WTC11 (cell line): ENCODE measurements at regions not wholly inside any gene's neighbourhood (a gene's known extent, or its start where the extent isn't known, plus 50 kb on each side); places are given as distances from the start of the nearest gene placed in this dataset.

Source experiments
- ETV6 ChIP-seq: sonication (generic); formaldehyde crosslinking; IDR thresholded peaks from 2 replicates; pipeline ENCODE4 v1.8.1; 2022; ENCODE audit warnings: mild to moderate bottlenecking, missing genetic modification reagents
- SP1 ChIP-seq: sonication (generic); formaldehyde crosslinking; conservative IDR thresholded peaks from 2 replicates; pipeline ENCODE4 v1.8.1; 2022; ENCODE audit warnings: missing genetic modification reagents
- USF2 ChIP-seq: sonication (generic); formaldehyde crosslinking; IDR thresholded peaks from 2 replicates; pipeline ENCODE4 v1.8.1; 2023; ENCODE audit warnings: mild to moderate bottlenecking, missing genetic modification reagents, moderate library complexity
- TF ChIP-seq, protein P1 (sequence below): sonication (generic); formaldehyde crosslinking; IDR thresholded peaks from 2 replicates; pipeline ENCODE4 v1.8.0; 2022; ENCODE audit warnings: mild to moderate bottlenecking, missing genetic modification reagents

GRCh38 chr13:68584776-68585175, 1354.6 kb upstream of the PCDH9 start:
- no peak for TF ChIP-seq ETV6
- no peak for TF ChIP-seq USF2 (CRISPR knock-in tag)
- TF ChIP-seq, protein P1, sequence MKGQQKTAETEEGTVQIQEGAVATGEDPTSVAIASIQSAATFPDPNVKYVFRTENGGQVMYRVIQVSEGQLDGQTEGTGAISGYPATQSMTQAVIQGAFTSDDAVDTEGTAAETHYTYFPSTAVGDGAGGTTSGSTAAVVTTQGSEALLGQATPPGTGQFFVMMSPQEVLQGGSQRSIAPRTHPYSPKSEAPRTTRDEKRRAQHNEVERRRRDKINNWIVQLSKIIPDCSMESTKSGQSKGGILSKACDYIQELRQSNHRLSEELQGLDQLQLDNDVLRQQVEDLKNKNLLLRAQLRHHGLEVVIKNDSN (CRISPR knock-in tag), result no peak
- TF ChIP-seq SP1, result no peak
